DOHH2 (cell line): ENCODE measurements at regions not wholly inside any gene's neighbourhood (a gene's known extent, or its start where the extent isn't known, plus 50 kb on each side); places are given as distances from the start of the nearest gene placed in this dataset.

ENCODE experiments used
- EZH2phosphoT487 ChIP-seq: fragments of 200-600 bp; sonication (generic); IDR thresholded peaks from 2 replicates; pipeline ENCODE4 v1.6.1; 2017; ENCODE audit warnings: borderline replicate concordance, mild to moderate bottlenecking, antibody characterized with exemption, low read length, moderate library complexity, mixed read lengths
- TF ChIP-seq, protein P1 (sequence below): fragments of 200-600 bp; sonication (generic); IDR thresholded peaks from one replicate; pipeline ENCODE4 v1.5.1; 2014; ENCODE audit warnings: antibody characterized with exemption, mild to moderate bottlenecking, low read depth, low read length; ENCODE audit not compliant: poor library complexity, severe bottlenecking

DNA sequence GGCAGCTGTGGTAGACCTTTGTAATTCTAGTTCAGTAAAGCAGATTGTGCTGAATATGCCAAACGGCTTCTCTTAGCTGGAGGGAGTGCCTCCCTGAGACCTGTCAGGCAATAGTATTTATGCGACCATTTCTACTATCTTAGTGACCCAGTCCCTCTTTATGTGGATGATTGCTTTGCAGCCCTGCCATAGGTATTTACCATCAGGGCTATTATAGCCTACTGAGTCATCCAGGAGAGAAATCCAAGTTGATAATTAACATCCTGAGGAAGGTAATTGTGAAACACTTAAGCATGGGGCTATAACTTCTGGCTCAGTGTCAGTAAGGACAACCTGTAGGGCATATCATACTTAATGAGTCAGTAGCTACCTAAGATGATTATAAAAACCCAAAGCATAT lies 103.9 kb upstream of the MAOA start:
- TF ChIP-seq, protein P1, sequence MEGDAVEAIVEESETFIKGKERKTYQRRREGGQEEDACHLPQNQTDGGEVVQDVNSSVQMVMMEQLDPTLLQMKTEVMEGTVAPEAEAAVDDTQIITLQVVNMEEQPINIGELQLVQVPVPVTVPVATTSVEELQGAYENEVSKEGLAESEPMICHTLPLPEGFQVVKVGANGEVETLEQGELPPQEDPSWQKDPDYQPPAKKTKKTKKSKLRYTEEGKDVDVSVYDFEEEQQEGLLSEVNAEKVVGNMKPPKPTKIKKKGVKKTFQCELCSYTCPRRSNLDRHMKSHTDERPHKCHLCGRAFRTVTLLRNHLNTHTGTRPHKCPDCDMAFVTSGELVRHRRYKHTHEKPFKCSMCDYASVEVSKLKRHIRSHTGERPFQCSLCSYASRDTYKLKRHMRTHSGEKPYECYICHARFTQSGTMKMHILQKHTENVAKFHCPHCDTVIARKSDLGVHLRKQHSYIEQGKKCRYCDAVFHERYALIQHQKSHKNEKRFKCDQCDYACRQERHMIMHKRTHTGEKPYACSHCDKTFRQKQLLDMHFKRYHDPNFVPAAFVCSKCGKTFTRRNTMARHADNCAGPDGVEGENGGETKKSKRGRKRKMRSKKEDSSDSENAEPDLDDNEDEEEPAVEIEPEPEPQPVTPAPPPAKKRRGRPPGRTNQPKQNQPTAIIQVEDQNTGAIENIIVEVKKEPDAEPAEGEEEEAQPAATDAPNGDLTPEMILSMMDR = no peak
- no peak for TF ChIP-seq EZH2phosphoT487
